ENCODE measurements at regions not wholly inside any gene's neighbourhood (a gene's known extent, or its start where the extent isn't known, plus 50 kb on each side); places are given as distances from the start of the nearest gene placed in this dataset.
"Not testable (repeated sequence)": the region's sequence is repeated elsewhere in the genome, so short reads cannot be mapped to it uniquely, and the experiment has no call there.

DNA sequence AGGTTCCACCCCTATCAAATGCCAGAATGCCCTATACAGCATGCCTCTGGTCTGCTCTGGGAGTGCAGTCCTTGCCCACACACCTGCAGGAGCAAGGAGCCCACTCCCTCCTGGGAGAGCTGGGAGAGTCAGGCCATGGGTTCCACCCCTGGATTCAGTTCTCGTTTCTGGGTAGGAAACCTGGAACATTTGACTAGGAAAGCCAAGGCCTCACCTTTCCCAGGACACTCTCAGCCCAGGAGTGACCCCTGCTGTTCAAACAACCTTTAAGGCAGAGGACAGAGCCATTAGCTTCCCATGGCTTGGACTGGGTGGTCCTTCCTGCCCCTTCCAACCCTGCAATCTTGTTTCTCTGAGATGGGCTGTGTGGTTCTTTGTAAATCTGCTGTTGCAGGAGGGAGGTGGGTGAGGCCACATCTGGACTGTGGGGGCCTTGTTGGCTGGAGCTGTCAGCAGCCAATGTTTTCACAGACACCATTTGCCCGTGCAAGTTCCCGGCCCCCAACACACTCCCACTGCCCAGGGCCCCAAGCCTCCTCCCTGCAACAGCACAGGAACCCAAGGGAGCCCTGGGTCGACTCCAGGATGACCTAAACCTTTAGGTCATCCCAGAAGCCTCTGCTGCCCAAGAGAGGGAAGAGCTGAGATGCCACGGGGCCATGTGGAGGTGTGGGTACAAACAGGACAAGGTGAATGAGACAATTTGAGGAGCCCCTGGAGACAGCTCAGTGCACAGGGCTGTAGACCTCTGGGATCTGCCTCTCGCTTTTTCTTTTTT, 104.4 kb downstream of the PJA1 start:
- H3K9me3 Mint-ChIP-seq = no peaks in the 10 kb centered on the region
- H3K36me3 Mint-ChIP-seq (ENCODE audit: low read depth) = no peaks in the 10 kb centered on the region
- no peak for ATAC-seq (replicated peaks)
- no peaks in the 10 kb centered on the region for H3K4me1 Mint-ChIP-seq
- no peak overlapping the region for H3K4me3 Mint-ChIP-seq
- H3K27ac Mint-ChIP-seq = no peak overlapping the region
- H3K27me3 Mint-ChIP-seq = no peaks in the 10 kb centered on the region

DNA sequence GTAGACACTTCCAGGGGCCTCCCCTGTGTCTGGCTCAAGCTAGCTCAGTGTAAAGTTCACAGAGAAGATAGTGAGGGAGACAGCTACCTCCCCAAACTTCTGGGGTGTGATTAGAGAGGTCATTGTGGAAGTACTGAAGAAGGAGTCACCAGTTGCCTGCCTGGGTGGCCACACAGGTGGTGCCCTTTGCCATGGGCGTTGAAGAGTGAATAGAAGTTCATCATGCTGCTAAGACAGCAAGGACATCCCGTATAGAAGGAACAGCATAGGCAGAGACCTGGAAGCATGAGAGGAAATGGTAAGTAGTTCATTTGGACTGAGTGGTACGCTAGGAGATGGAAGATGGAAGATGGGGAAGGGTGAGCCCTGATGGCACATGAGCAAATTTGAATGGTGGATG, 110.1 kb downstream of the PJA1 start:
- H3K4me3 Mint-ChIP-seq = no peak overlapping the region
- ATAC-seq (replicated peaks) = no peak
- no peaks in the 10 kb centered on the region for H3K27me3 Mint-ChIP-seq
- H3K4me1 Mint-ChIP-seq = no peaks in the 10 kb centered on the region
- no peaks in the 10 kb centered on the region for H3K36me3 Mint-ChIP-seq (ENCODE audit: low read depth)
- no peaks in the 10 kb centered on the region for H3K9me3 Mint-ChIP-seq
- H3K27ac Mint-ChIP-seq = no peak overlapping the region

DNA sequence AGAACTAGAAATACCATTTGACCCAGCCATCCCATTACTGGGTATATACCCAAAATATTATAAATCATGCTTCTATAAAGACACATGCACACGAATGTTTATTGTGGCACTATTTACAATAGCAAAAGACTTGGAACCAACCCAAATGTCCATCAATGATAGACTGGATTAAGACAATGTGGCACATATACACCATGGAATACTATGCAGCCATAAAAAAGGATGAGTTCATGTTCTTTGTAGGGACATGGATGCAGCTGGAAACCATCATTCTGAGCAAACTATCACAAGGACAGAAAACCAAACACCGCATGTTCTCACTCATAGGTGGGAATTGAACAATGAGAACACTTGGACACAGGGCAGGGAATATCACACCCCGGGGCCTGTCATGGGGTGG, 110.8 kb downstream of the PJA1 start:
- H3K4me3 Mint-ChIP-seq; H3K4me1 Mint-ChIP-seq; H3K36me3 Mint-ChIP-seq (ENCODE audit: low read depth); H3K27ac Mint-ChIP-seq; H3K9me3 Mint-ChIP-seq; H3K27me3 Mint-ChIP-seq; ATAC-seq (replicated peaks): not testable (repeated sequence)

DNA sequence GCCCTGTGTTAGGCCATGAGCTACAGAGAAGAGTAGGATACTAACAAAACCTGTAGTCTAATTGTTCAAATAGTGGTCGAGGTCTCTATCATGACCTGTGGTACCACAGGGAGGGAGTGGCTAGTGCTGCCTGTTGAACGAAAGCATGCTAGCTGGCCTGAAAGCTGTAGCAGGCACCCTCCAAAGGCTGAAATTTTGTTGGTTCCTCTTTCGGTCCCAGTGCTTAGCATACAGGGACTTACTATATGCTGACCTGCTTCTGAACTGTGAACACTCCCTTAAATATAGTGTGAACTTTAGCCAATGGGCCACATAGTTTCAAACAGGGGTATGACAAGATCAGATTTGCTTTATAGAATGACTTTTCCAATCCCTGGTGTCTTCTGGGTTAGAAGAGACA, 113.4 kb downstream of the PJA1 start:
- Mint-ChIP-seq H3K4me3 (no peak overlapping the region), H3K9me3 (no peaks in the 10 kb centered on the region), H3K36me3 (ENCODE audit: low read depth) (no peaks in the 10 kb centered on the region), H3K4me1 (no peaks in the 10 kb centered on the region), H3K27me3 (no peaks in the 10 kb centered on the region), H3K27ac (no peak overlapping the region)
- no peak for ATAC-seq (replicated peaks)

DNA sequence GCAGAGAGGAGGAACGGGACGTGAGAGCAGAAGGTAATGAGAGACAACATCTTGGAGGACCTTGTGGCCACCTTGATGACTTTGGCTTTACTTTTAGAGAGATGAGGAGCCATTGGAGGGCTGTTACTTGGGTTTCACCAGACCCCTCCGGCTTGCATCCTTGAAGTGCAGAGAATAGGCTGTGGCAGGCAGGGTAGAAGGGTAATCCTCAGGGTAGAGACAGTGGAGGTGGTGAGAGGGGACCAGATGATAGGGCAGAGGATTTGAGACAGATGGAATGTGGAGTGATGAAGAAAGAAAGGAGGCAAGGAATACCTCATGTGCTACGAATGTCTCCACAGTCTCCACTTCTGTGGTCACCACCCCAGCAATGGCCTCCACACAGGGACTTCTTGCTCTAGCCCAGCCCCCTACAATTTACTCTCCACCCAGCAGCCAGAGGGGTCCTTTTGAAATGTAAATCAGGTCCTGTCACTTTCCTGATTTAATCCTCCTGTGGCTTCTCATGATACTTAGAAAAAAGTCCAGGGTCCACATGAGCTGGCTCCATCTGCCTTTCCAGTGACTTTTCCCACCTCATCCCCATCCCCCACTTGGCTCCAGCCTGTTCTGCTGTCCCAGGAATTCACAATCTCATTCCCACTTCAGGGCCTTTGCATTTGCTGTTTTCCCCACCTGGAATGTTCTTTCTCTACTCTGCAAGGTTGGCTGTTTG, 115.0 kb downstream of the PJA1 start:
- no peaks in the 10 kb centered on the region for H3K9me3 Mint-ChIP-seq
- H3K27ac Mint-ChIP-seq = no peak overlapping the region
- H3K27me3 Mint-ChIP-seq = no peaks in the 10 kb centered on the region
- ATAC-seq (replicated peaks) = no peak
- H3K36me3 Mint-ChIP-seq (ENCODE audit: low read depth) = no peaks in the 10 kb centered on the region
- no peak overlapping the region for H3K4me3 Mint-ChIP-seq
- H3K4me1 Mint-ChIP-seq = no peaks in the 10 kb centered on the region

DNA sequence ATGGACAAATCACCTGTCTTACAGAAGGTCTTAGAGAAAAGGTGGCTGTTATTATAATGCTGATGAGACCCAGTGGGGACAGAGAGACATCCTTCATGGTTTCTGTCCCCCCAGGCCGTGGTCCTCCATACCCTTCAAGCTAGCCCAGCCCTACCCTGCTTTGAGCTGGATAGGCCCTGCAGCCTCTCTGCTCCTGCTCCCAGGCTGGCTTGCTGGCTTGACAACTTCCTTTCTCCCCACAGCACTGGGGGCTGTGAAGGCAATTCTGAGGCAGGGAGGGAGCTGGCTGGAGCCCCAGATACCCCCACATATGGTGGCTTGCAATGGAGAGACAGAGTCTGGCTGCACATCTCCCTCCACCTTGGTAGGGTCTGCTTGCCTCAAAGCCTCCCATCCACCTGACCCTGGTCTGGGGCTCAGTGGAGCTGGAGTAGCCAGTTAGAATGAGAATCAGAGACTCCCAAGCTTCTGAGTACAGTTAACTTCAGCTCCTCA, 118.2 kb downstream of the PJA1 start:
- no peak overlapping the region for H3K27ac Mint-ChIP-seq

DNA sequence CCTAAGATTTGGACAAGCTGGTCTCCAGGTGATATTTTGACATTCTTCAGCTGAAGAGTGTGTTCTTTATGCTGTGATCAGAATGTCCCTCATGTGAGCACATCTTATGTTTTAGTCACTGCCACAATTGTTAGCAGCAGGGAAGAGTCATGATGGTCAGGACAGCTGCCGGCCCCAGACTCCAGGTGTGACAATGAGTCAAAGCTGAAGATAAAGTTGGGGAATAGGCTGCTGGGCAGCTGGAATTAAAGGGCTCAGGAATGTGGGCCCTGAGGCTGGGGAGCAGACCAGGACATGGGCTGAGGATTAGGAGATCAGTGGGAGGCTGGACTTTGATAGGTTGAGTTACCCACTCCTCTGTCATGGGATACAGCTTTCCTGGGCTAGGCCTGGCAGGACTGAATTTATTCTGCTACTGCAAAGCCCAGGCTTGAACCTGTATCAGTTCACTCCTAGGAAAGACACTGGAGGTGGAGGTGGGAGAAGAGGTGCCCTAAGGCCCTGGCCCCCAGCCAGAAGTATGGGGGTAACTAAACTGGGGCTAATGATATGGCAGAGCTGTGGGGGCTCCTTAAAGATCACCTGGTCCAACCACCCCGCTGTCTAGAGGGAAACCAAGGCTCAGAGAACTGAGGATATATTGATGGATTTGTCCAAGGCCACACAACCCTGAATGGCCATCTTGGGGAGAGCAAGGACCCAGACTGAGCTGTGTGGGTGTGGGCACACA, 119.5 kb downstream of the PJA1 start:
- Mint-ChIP-seq H3K27me3 (peaks cover 3% of the 10 kb centered on the region), H3K4me1 (no peaks in the 10 kb centered on the region), H3K9me3 (no peaks in the 10 kb centered on the region), H3K36me3 (ENCODE audit: low read depth) (no peaks in the 10 kb centered on the region), H3K27ac (no peak overlapping the region), H3K4me3 (no peak overlapping the region)
- ATAC-seq (replicated peaks) = no peak

More for the DNA sequence above, 118.2 kb downstream of the PJA1 start:
- no peaks in the 10 kb centered on the region for H3K36me3 Mint-ChIP-seq (ENCODE audit: low read depth)
- no peaks in the 10 kb centered on the region for H3K4me1 Mint-ChIP-seq
- no peak for ATAC-seq (replicated peaks)
- H3K4me3 Mint-ChIP-seq = no peak overlapping the region
- peaks cover 3% of the 10 kb centered on the region for H3K27me3 Mint-ChIP-seq
- H3K9me3 Mint-ChIP-seq = no peaks in the 10 kb centered on the region

DNA sequence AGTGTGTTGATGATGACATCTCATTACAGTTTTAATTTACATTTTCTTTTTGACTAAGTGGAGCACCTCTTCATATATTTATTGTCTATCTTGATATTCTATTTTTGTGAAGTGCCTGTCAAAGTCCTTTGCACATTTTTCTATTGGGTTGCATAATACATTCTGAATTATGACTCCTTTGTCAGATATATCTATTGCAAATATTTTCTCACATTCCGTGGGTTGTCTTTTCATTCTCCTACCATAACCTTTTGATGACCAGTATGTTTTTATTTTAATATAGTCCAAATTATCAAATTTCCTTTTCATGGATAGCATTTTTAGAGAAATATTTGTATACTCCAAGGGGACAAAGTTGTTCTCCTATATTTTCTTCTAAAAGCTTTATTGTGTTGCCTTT, 126.4 kb downstream of the PJA1 start:
- Mint-ChIP-seq H3K9me3 (no peaks in the 10 kb centered on the region), H3K4me3 (no peak overlapping the region), H3K36me3 (ENCODE audit: low read depth) (no peaks in the 10 kb centered on the region), H3K27me3 (peaks cover 3% of the 10 kb centered on the region), H3K27ac (no peak overlapping the region), H3K4me1 (no peaks in the 10 kb centered on the region)
- no peak for ATAC-seq (replicated peaks)

DNA sequence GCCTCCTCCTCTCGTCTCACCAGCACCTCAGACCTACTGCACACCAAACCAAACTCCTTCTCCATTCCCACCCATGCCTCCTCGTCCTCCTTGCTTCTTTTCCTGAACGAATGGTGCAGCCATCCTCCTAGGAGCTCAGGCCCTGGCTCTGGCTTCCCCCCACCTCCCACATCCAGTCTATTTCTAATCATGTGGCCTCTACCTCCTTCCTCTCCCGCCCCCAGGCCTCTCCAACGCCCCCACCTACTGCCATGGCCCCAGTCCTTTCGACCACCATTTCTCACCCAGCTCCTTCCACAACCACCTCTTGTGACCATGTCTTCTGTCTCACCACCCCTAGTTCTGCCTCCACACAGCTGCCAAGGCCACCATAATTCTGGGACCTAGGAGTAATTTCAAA, 127.1 kb downstream of the PJA1 start:
- ATAC-seq (replicated peaks) = no peak
- Mint-ChIP-seq H3K27me3 (peaks cover 3% of the 10 kb centered on the region), H3K4me1 (no peaks in the 10 kb centered on the region), H3K36me3 (ENCODE audit: low read depth) (no peaks in the 10 kb centered on the region), H3K27ac (no peak overlapping the region), H3K9me3 (no peaks in the 10 kb centered on the region), H3K4me3 (no peak overlapping the region)

DNA sequence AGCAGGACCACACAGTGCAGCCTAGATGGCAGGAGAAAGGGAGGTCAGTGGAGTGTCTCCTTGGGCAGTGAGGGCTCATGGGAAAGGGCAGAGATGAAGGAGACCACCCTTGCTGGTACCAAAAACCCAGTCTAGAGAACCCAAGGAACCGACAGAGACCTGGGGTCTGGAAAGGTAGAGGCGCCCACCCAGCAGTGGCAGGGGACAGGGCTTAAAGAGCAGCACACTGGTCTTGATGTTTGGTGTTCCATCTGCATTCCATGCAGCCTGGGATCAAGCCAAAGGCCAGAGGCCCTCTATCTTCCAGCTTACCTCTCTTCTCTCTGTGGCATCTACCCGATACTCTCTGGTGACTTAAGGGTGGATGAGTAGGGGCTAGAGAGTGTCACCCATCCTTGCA, 127.5 kb downstream of the PJA1 start:
- peaks cover 3% of the 10 kb centered on the region for H3K27me3 Mint-ChIP-seq
- ATAC-seq (replicated peaks) = no peak
- no peak overlapping the region for H3K4me3 Mint-ChIP-seq
- H3K4me1 Mint-ChIP-seq = no peaks in the 10 kb centered on the region
- H3K9me3 Mint-ChIP-seq = no peaks in the 10 kb centered on the region
- no peak overlapping the region for H3K27ac Mint-ChIP-seq
- no peaks in the 10 kb centered on the region for H3K36me3 Mint-ChIP-seq (ENCODE audit: low read depth)

DNA sequence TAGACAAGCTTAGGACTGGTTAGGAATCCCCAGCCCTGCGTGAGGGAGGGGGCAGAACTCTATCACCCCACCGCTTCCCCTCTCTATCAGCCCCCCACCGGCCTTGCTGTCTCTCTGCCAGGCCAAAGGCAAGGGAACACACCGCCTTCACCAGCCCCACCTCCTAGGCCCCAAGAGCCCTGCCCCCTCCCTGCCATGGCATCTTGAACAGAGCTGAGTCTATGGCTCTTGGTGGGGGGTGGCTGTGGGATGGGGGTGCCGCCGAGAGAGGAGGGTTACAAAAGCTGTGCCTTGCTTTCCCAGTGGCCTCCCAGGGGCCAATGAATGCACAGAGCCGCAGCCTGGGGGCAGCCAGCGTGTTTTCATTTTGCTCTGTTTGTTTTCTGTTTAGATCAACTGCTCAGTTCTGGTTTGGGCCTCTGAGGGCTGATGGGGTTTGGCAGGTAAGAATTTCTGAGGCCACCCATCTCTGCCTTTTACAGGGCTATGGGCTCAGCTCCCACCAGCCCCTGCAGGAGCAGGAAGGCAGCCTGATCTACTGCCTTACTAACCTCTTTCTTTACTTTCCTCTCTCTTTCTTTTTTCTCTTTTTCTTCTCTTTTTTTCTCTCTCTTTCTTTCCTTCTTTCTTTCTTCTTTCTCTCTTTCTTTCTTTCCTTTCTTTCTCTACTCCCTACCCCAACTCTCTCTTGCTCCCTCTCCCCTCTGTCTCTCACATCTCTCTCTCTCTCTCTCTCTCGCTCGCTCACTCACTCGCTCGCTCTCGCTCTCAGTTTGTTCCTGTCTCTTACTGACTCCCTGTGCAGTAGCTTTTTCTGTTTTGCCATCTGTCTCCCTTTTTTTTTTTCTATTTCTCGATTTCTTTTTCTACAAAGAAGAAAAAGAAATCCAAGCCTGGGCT, 128.3 kb downstream of the PJA1 start:
- no peak overlapping the region for H3K27ac Mint-ChIP-seq
- H3K9me3 Mint-ChIP-seq = no peaks in the 10 kb centered on the region
- H3K4me1 Mint-ChIP-seq = no peaks in the 10 kb centered on the region
- no peak overlapping the region for H3K4me3 Mint-ChIP-seq
- no peaks in the 10 kb centered on the region for H3K27me3 Mint-ChIP-seq
- ATAC-seq (replicated peaks) = no peak
- no peaks in the 10 kb centered on the region for H3K36me3 Mint-ChIP-seq (ENCODE audit: low read depth)

DNA sequence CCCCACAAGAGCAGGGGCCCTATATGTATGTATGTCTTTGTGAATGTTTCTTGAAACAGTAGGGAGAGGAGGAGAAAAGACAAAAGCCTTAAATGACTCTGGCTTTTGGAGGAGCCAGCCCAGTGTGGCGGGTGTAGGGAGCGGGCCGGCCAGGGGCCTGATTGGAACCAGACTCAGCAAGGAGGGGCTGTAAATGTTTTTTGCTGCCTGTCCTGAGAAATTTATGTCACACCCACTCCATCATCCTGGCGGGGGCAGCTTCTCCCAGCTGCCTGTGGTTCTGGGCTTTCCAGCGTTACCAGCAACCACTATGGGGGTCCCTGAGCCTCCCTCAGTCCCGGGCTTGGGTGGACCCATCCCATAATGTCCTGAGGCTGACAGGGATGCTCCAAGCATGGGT, 130.8 kb downstream of the PJA1 start:
- no peak overlapping the region for H3K4me3 Mint-ChIP-seq
- no peaks in the 10 kb centered on the region for H3K9me3 Mint-ChIP-seq
- no peaks in the 10 kb centered on the region for H3K27me3 Mint-ChIP-seq
- no peak overlapping the region for H3K27ac Mint-ChIP-seq
- ATAC-seq (replicated peaks) = no peak
- H3K36me3 Mint-ChIP-seq (ENCODE audit: low read depth) = no peaks in the 10 kb centered on the region
- no peaks in the 10 kb centered on the region for H3K4me1 Mint-ChIP-seq

DNA sequence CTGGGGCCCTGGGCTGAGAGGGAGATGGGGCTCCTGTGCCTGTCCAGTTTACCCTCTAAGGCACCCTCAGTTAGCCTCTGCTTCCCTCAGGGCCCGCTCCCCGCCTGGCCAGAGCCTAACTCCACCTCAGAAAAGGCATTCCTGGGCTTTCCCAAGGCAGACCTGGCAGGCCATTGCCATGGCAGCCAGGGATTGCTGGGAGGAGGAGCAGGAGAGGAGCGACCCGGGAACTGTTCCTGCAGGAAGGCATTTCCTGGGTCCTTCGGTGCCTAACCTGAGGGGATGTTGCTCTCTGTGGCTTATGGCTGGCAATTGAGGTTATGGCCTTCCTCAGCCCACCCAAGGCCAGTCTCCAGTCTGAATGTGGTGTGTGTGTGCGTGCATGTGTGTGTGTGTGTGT, 131.3 kb downstream of the PJA1 start:
- H3K27me3 Mint-ChIP-seq = no peaks in the 10 kb centered on the region
- no peaks in the 10 kb centered on the region for H3K36me3 Mint-ChIP-seq (ENCODE audit: low read depth)
- no peak for ATAC-seq (replicated peaks)
- H3K9me3 Mint-ChIP-seq = no peaks in the 10 kb centered on the region
- H3K27ac Mint-ChIP-seq = no peak overlapping the region
- no peak overlapping the region for H3K4me3 Mint-ChIP-seq
- no peaks in the 10 kb centered on the region for H3K4me1 Mint-ChIP-seq

DNA sequence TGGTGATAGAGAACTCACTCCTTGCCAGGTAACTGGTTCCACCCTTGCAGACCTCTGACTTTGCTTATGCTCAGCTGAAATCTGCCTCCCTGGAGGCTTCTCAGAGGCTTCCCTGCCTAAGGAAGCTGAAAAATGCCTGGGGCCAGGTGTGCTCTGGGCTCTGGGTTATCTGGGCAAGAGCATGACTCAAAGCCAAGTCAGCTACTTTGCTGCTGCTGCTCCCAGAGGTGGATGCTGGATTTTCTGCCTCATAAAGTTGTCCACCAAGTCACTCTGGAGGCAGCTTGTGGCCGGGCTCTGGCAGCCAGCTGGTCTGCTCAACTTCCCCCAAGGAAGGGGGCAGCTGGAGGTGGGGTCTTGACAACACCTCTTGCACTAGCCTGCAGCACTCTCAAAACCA, 132.7 kb downstream of the PJA1 start:
- Mint-ChIP-seq H3K4me3 (no peak overlapping the region), H3K27me3 (no peaks in the 10 kb centered on the region), H3K27ac (no peak overlapping the region), H3K4me1 (no peaks in the 10 kb centered on the region), H3K9me3 (no peaks in the 10 kb centered on the region), H3K36me3 (ENCODE audit: low read depth) (no peaks in the 10 kb centered on the region)
- ATAC-seq (replicated peaks) = no peak
